GM23338 (cell line): ENCODE measurements at regions not wholly inside any gene's neighbourhood (a gene's known extent, or its start where the extent isn't known, plus 50 kb on each side); places are given as distances from the start of the nearest gene placed in this dataset.

Experiments
- ATAC-seq: fragments of 200-7000 bp; cut with Tn5 transposase; 3 replicates; pipeline ENCODE4 v1.9.1; 2020
- DNase-seq: peaks from one replicate; pipeline ENCODE4 v3.0.0-alpha.2; 2015; ENCODE audit warnings: low spot score
- H2AFZ ChIP-seq: fragments of 200-600 bp; sonication (generic); 2 replicates; pipeline ENCODE4 v1.8.0; 2016; ENCODE audit warnings: antibody characterized with exemption, mild to moderate bottlenecking, moderate library complexity
- H3F3A ChIP-seq: fragments of 200-600 bp; sonication (generic); replicated peaks from 2 replicates; pipeline ENCODE4 v1.8.0; 2017; ENCODE audit warnings: antibody characterized with exemption, mixed run types, low read depth
- H3K27ac ChIP-seq: fragments of 200-600 bp; sonication (generic); 2 replicates; pipeline ENCODE4 v1.6.1; 2016; ENCODE audit warnings: low read depth
- H3K27me3 ChIP-seq: fragments of 200-600 bp; sonication (generic); 2 replicates; pipeline ENCODE4 v1.8.0; 2016; ENCODE audit warnings: mild to moderate bottlenecking, mixed run types, moderate library complexity; ENCODE audit not compliant: insufficient read depth
- H3K36me3 ChIP-seq: fragments of 200-600 bp; sonication (generic); 2 replicates; pipeline ENCODE4 v1.8.0; 2016; ENCODE audit warnings: mild to moderate bottlenecking; ENCODE audit not compliant: insufficient read depth
- H3K4me1 ChIP-seq: fragments of 200-600 bp; sonication (generic); 2 replicates; pipeline ENCODE4 v1.8.0; 2016; ENCODE audit warnings: mild to moderate bottlenecking, moderate library complexity; ENCODE audit not compliant: insufficient read depth
- H3K4me2 ChIP-seq: fragments of 200-600 bp; sonication (generic); 2 replicates; pipeline ENCODE4 v1.7.1; 2017; ENCODE audit warnings: mixed run types
- H3K4me3 ChIP-seq: fragments of 200-600 bp; sonication (generic); 2 replicates; pipeline ENCODE4 v1.6.1; 2016; ENCODE audit warnings: mixed run types
- H3K79me2 ChIP-seq: fragments of 200-600 bp; sonication (generic); replicated peaks from 2 replicates; pipeline ENCODE4 v1.8.0; 2017; ENCODE audit warnings: mild to moderate bottlenecking; ENCODE audit not compliant: insufficient read depth
- H3K9me2 ChIP-seq: fragments of 200-600 bp; sonication (generic); 2 replicates; pipeline ENCODE4 v1.8.0; 2017; ENCODE audit not compliant: insufficient read depth
- H4K20me1 ChIP-seq: fragments of 200-600 bp; sonication (generic); replicated peaks from 2 replicates; pipeline ENCODE4 v1.8.0; 2017; ENCODE audit warnings: mild to moderate bottlenecking; ENCODE audit not compliant: insufficient read depth
- H3K27ac Mint-ChIP-seq: 2 replicates; pipeline ENCODE4 v1.8.0; 2020; ENCODE audit warnings: inconsistent platforms, mild to moderate bottlenecking, moderate library complexity, mixed read lengths
- H3K27me3 Mint-ChIP-seq: 3 replicates; pipeline ENCODE4 v1.8.0; 2022; ENCODE audit warnings: low read depth, mild to moderate bottlenecking, moderate library complexity, mixed read lengths, inconsistent platforms; ENCODE audit not compliant: insufficient read depth, poor library complexity
- H3K36me3 Mint-ChIP-seq: 3 replicates; pipeline ENCODE4 v1.8.0; 2021; ENCODE audit warnings: low read depth, mild to moderate bottlenecking, inconsistent platforms, moderate library complexity, mixed read lengths
- H3K4me1 Mint-ChIP-seq: 3 replicates; pipeline ENCODE4 v1.8.0; 2020; ENCODE audit warnings: mild to moderate bottlenecking, inconsistent platforms, mixed read lengths
- H3K4me3 Mint-ChIP-seq: 3 replicates; pipeline ENCODE4 v1.8.0; 2021; ENCODE audit warnings: moderate library complexity, mild to moderate bottlenecking, inconsistent platforms, mixed read lengths
- H3K9me3 Mint-ChIP-seq: 3 replicates; pipeline ENCODE4 v1.8.0; 2020; ENCODE audit warnings: moderate library complexity, mild to moderate bottlenecking, inconsistent platforms, mixed read lengths
- JUNB ChIP-seq: IDR thresholded peaks from one replicate; pipeline ENCODE4 v1.6.1; 2016; ENCODE audit warnings: antibody characterized with exemption; ENCODE audit not compliant: unreplicated experiment
- POLR2AphosphoS5 ChIP-seq: IDR thresholded peaks from 2 replicates; pipeline ENCODE4 v1.6.1; 2016; ENCODE audit warnings: antibody characterized with exemption, low read depth
- REST ChIP-seq: IDR thresholded peaks from one replicate; pipeline ENCODE4 v1.6.1; 2018; ENCODE audit warnings: antibody characterized with exemption; ENCODE audit not compliant: unreplicated experiment
- ZNF462 ChIP-seq: fragments of 250-450 bp; sonication (Bioruptor Pico); IDR thresholded peaks from 2 replicates; pipeline ENCODE4 v1.5.0; 2020; ENCODE audit warnings: mild to moderate bottlenecking, moderate library complexity

GRCh38 chr9:109956717-109957440 lies 176.9 kb downstream of the PALM2AKAP2 start:
- no peaks in the 10 kb centered on the region for H3K27me3 ChIP-seq

GRCh38 chr9:109959679-109960078 lies 179.7 kb downstream of the PALM2AKAP2 start:
- Histone ChIP-seq H3K4me2 (no peak overlapping the region), H3K4me1 (no peaks in the 10 kb centered on the region; the same call in 1 of the 2 replicates), H3F3A (no peaks in the 10 kb centered on the region), H3K27ac (no peak overlapping the region), H2AFZ (no peak overlapping the region), H3K79me2 (no peaks in the 10 kb centered on the region), H3K36me3 (no peaks in the 10 kb centered on the region), H4K20me1 (no peaks in the 10 kb centered on the region), H3K4me3 (no peak overlapping the region), H3K27me3 (no peaks in the 10 kb centered on the region), H3K9me2 (no peaks in the 10 kb centered on the region)
- no peak overlapping the region for H3K27ac Mint-ChIP-seq
- H3K36me3 Mint-ChIP-seq = no peaks in the 10 kb centered on the region
- H3K4me1 Mint-ChIP-seq = peaks cover 9% of the 10 kb centered on the region
- no peak overlapping the region for H3K4me3 Mint-ChIP-seq
- DNase-seq (no peak), ATAC-seq (no peak)
- no peaks in the 10 kb centered on the region for H3K27me3 Mint-ChIP-seq
- TF ChIP-seq ZNF462 (CRISPR knock-in tag) (no peak), POLR2AphosphoS5 (no peak), REST (no peak), JUNB (no peak)
- H3K9me3 Mint-ChIP-seq = no peaks in the 10 kb centered on the region

More at GRCh38 chr9:109956717-109957440, 176.9 kb downstream of the PALM2AKAP2 start:
- Mint-ChIP-seq H3K36me3 (no peaks in the 10 kb centered on the region), H3K9me3 (no peaks in the 10 kb centered on the region), H3K27me3 (no peaks in the 10 kb centered on the region), H3K27ac (no peak overlapping the region), H3K4me1 (peaks cover 9% of the 10 kb centered on the region), H3K4me3 (no peak overlapping the region)
- H3K79me2 ChIP-seq = no peaks in the 10 kb centered on the region
- no peaks in the 10 kb centered on the region for H4K20me1 ChIP-seq
- no peak for TF ChIP-seq JUNB
- H3K36me3 ChIP-seq = no peaks in the 10 kb centered on the region
- no peak overlapping the region for H3K4me2 ChIP-seq
- no peaks in the 10 kb centered on the region; the same call in 1 of the 2 replicates for H3K4me1 ChIP-seq
- 0 out of 2 replicates have a peak, but pooled peaks cover 6% of the 10 kb centered on the region for H3K9me2 ChIP-seq
- H3F3A ChIP-seq = no peaks in the 10 kb centered on the region
- peak overlapping the region; percentile 13; the same call in 1 of the 2 replicates for H2AFZ ChIP-seq
- peak; percentile 6 for DNase-seq
- no peak overlapping the region for H3K4me3 ChIP-seq
- peak; percentile 52; the same call in 2 of the 3 replicates for ATAC-seq
- no peak overlapping the region for H3K27ac ChIP-seq
